ENCODE measurements at regions not wholly inside any gene's neighbourhood (a gene's known extent, or its start where the extent isn't known, plus 50 kb on each side); places are given as distances from the start of the nearest gene placed in this dataset.

- WGBS = 41% methylated on average over 1 of the region's 1 CpG
- no peak for TF ChIP-seq ATF3 (IDR thresholded peaks at IDR 0.05)
- no peak for TF ChIP-seq MAX (IDR thresholded peaks at IDR 0.05)
- TF ChIP-seq JUND (IDR thresholded peaks at IDR 0.05) = no peak
- TF ChIP-seq HNF4G (IDR thresholded peaks at IDR 0.05) = no peak
- TF ChIP-seq CTCF (IDR thresholded peaks at IDR 0.05; ENCODE audit: low read depth, low read length, missing input control) = no peak
- no peak for TF ChIP-seq FOXA2 (IDR thresholded peaks at IDR 0.05)
- no peak for TF ChIP-seq RAD21 (IDR thresholded peaks at IDR 0.05)
- no peak for TF ChIP-seq FOXA1 (IDR thresholded peaks at IDR 0.05)
- TF ChIP-seq YY1 (IDR thresholded peaks at IDR 0.05) = no peak
- no peak for TF ChIP-seq HNF4A (conservative IDR thresholded peaks at IDR 0.05)
- TF ChIP-seq SP1 (IDR thresholded peaks at IDR 0.05) = no peak
- no peak for TF ChIP-seq REST (IDR thresholded peaks at IDR 0.05)
- no peak for TF ChIP-seq GABPA (IDR thresholded peaks at IDR 0.05 in 1 of 2, conservative IDR thresholded peaks at IDR 0.05 in 1 of 2)
- TF ChIP-seq RXRA (IDR thresholded peaks at IDR 0.05) = no peak
- no peak for TF ChIP-seq EGR1 (IDR thresholded peaks at IDR 0.05; ENCODE audit: low read depth in 2 of 2)
- Histone ChIP-seq H3K36me3 (ENCODE audit: control insufficient read depth in 4 of 4, insufficient read depth in 3 of 4, low read depth in 1 of 4, low read length in 3 of 4) (no peaks in the 10 kb centered on the region), H3K27me3 (ENCODE audit: control insufficient read depth in 4 of 4, insufficient read depth in 4 of 4, low read length in 3 of 4) (peaks cover 0 to 2% (median 0%) of the 10 kb centered on the region in 4 donors), H3K9me3 (ENCODE audit: control insufficient read depth in 4 of 4, low read length in 3 of 4) (peaks cover 0 to 5% (median 2%) of the 10 kb centered on the region in 4 donors), H3K27ac (ENCODE audit: low read depth in 1 of 2, low read length in 2 of 2) (no peak overlapping the region), H3K4me3 (ENCODE audit: low read depth in 1 of 3, low read length in 3 of 3) (no peak overlapping the region), H3K4me1 (ENCODE audit: control insufficient read depth in 4 of 4, insufficient read depth in 4 of 4, low read length in 3 of 4) (no peaks in the 10 kb centered on the region), H3K9ac (ENCODE audit: low read depth in 1 of 2, low read length in 2 of 2) (no peak overlapping the region)
- no peak for DNase-seq (ENCODE audit: low spot score)
Observed at GRCh38 chr3:13950042-13950441, 70.2 kb upstream of the WNT7A start.

- H3K4me1 ChIP-seq (ENCODE audit: control insufficient read depth in 4 of 4, insufficient read depth in 4 of 4, low read length in 3 of 4) = no peaks in the 10 kb centered on the region
- no peak for TF ChIP-seq ZBTB33 (IDR thresholded peaks at IDR 0.05)
- no peak for TF ChIP-seq RXRA (IDR thresholded peaks at IDR 0.05)
- TF ChIP-seq CTCF (IDR thresholded peaks at IDR 0.05; ENCODE audit: low read depth, low read length, missing input control) = no peak
- TF ChIP-seq SP1 (IDR thresholded peaks at IDR 0.05) = no peak
- TF ChIP-seq RAD21 (IDR thresholded peaks at IDR 0.05) = no peak
- no peak for TF ChIP-seq TAF1 (conservative IDR thresholded peaks at IDR 0.05)
- no peak for TF ChIP-seq REST (IDR thresholded peaks at IDR 0.05)
- TF ChIP-seq YY1 (IDR thresholded peaks at IDR 0.05) = no peak
- no peak for TF ChIP-seq NR2F2 (IDR thresholded peaks at IDR 0.05)
- TF ChIP-seq ATF3 (IDR thresholded peaks at IDR 0.05) = no peak
- TF ChIP-seq EGR1 (IDR thresholded peaks at IDR 0.05; ENCODE audit: low read depth in 2 of 2) = no peak
- no peak for TF ChIP-seq HNF4G (IDR thresholded peaks at IDR 0.05)
- no peak for TF ChIP-seq HNF4A (conservative IDR thresholded peaks at IDR 0.05)
Observed at GRCh38 chr3:13947912-13948311, 68.0 kb upstream of the WNT7A start.

More at GRCh38 chr3:13947912-13948311, 68.0 kb upstream of the WNT7A start:
- Histone ChIP-seq H3K9me3 (ENCODE audit: control insufficient read depth in 4 of 4, low read length in 3 of 4) (peaks cover 0 to 9% (median 4%) of the 10 kb centered on the region in 4 donors), H3K27ac (ENCODE audit: low read depth in 1 of 2, low read length in 2 of 2) (no peak overlapping the region), H3K9ac (ENCODE audit: low read depth in 1 of 2, low read length in 2 of 2) (no peak overlapping the region), H3K4me3 (ENCODE audit: low read depth in 1 of 3, low read length in 3 of 3) (no peak overlapping the region), H3K36me3 (ENCODE audit: control insufficient read depth in 4 of 4, insufficient read depth in 3 of 4, low read depth in 1 of 4, low read length in 3 of 4) (no peaks in the 10 kb centered on the region), H3K27me3 (ENCODE audit: control insufficient read depth in 4 of 4, insufficient read depth in 4 of 4, low read length in 3 of 4) (peaks cover 0 to 2% (median 0%) of the 10 kb centered on the region in 4 donors)
- no peak for DNase-seq (ENCODE audit: low spot score)
- 46% methylated on average over 8 of the region's 8 CpGs for whole genome bisulfite sequencing
